Activated naive CD4-positive, alpha-beta T cell treated with anti-CD3 and anti-CD28 coated beads for 36 hours (primary cell): ENCODE measurements at regions not wholly inside any gene's neighbourhood (a gene's known extent, or its start where the extent isn't known, plus 50 kb on each side); places are given as distances from the start of the nearest gene placed in this dataset.

Source experiments
- CTCF ChIA-PET: fragments of 350-600 bp; sonication (Branson Sonifier 250); formaldehyde crosslinking; loops from one replicate; lab custom pipeline; 2021; ENCODE audit warnings: antibody characterized with exemption; lab: Charles Lee
- DNase-seq: peaks from one replicate; pipeline ENCODE4 v3.0.0-alpha.2; 2020
- H3K27ac Mint-ChIP-seq: one replicate; pipeline ENCODE4 v1.8.0; 2021; ENCODE audit warnings: mild to moderate bottlenecking, mixed read lengths
- H3K27me3 Mint-ChIP-seq: one replicate; pipeline ENCODE4 v1.8.0; 2021; ENCODE audit warnings: low read depth, mixed read lengths
- H3K36me3 Mint-ChIP-seq: one replicate; pipeline ENCODE4 v1.8.0; 2021; ENCODE audit warnings: low read depth, mixed read lengths
- H3K4me1 Mint-ChIP-seq: one replicate; pipeline ENCODE4 v1.8.0; 2021; ENCODE audit warnings: low read depth, mixed read lengths
- H3K4me3 Mint-ChIP-seq: one replicate; pipeline ENCODE4 v1.8.0; 2021; ENCODE audit warnings: mild to moderate bottlenecking, moderate library complexity, mixed read lengths
- H3K9me3 Mint-ChIP-seq: one replicate; pipeline ENCODE4 v1.8.0; 2021; ENCODE audit warnings: mixed read lengths
- intact Hi-C: fragments of 100-400 bp; cut with micrococcal nuclease; formaldehyde crosslinking; loops from one replicate; pipeline ENCODE4 v1.15.1; 2023

GRCh38 chr4:60814549-60814948 is 385.6 kb upstream of the ADGRL3 start:
- DNase-seq: no peak
- CTCF ChIA-PET: no interaction called here
- Mint-ChIP-seq H3K27me3 (no peaks in the 10 kb centered on the region), H3K4me1 (no peaks in the 10 kb centered on the region), H3K27ac (no peak overlapping the region), H3K4me3 (no peak overlapping the region), H3K36me3 (no peaks in the 10 kb centered on the region), H3K9me3 (peaks cover 5% of the 10 kb centered on the region)
- intact Hi-C loops: no loop called here

GRCh38 chr4:60817609-60818008 is 382.5 kb upstream of the ADGRL3 start:
- no peak overlapping the region for H3K27ac Mint-ChIP-seq
- no peak overlapping the region for H3K4me3 Mint-ChIP-seq
- no peak for DNase-seq
- no peaks in the 10 kb centered on the region for H3K27me3 Mint-ChIP-seq
- H3K36me3 Mint-ChIP-seq: no peaks in the 10 kb centered on the region
- intact Hi-C loops: no loop called here
- CTCF ChIA-PET: interaction anchor here (0.6 kb wide), 1 partner anchor 583 kb away, joined by 5 read pairs; no protein-coding TSS in a partner anchor
- no peaks in the 10 kb centered on the region for H3K4me1 Mint-ChIP-seq
- H3K9me3 Mint-ChIP-seq: peaks cover 5% of the 10 kb centered on the region

GRCh38 chr4:60822986-60823385 is 377.1 kb upstream of the ADGRL3 start:
- Mint-ChIP-seq H3K9me3 (peaks cover 4% of the 10 kb centered on the region), H3K27ac (no peak overlapping the region), H3K27me3 (no peaks in the 10 kb centered on the region), H3K36me3 (no peaks in the 10 kb centered on the region), H3K4me3 (no peak overlapping the region), H3K4me1 (no peaks in the 10 kb centered on the region)
- CTCF ChIA-PET: no interaction called here
- intact Hi-C loops: no loop called here
- no peak for DNase-seq

- Mint-ChIP-seq H3K4me3 (no peak overlapping the region), H3K4me1 (no peaks in the 10 kb centered on the region), H3K27me3 (no peaks in the 10 kb centered on the region), H3K9me3 (peaks cover 5% of the 10 kb centered on the region), H3K27ac (no peak overlapping the region), H3K36me3 (peaks cover 2% of the 10 kb centered on the region)
- intact Hi-C loops: no loop called here
- no peak for DNase-seq
- CTCF ChIA-PET: no interaction called here
These were observed 360.1 kb upstream of the ADGRL3 start for GRCh38 chr4:60840020-60840419.

GRCh38 chr4:60846678-60847077 is 353.4 kb upstream of the ADGRL3 start:
- Mint-ChIP-seq H3K27ac (no peak overlapping the region), H3K4me3 (no peak overlapping the region), H3K9me3 (peaks cover 12% of the 10 kb centered on the region), H3K4me1 (no peaks in the 10 kb centered on the region), H3K27me3 (no peaks in the 10 kb centered on the region), H3K36me3 (no peaks in the 10 kb centered on the region)
- DNase-seq: no peak
- intact Hi-C loops: no loop called here
- CTCF ChIA-PET: no interaction called here

GRCh38 chr4:60847614-60848013 is 352.5 kb upstream of the ADGRL3 start:
- CTCF ChIA-PET: no interaction called here
- no peak overlapping the region for H3K27ac Mint-ChIP-seq
- DNase-seq: no peak
- H3K9me3 Mint-ChIP-seq: peaks cover 15% of the 10 kb centered on the region
- H3K4me3 Mint-ChIP-seq: no peak overlapping the region
- intact Hi-C loops: no loop called here
- H3K4me1 Mint-ChIP-seq: no peaks in the 10 kb centered on the region
- H3K27me3 Mint-ChIP-seq: no peaks in the 10 kb centered on the region
- no peaks in the 10 kb centered on the region for H3K36me3 Mint-ChIP-seq

GRCh38 chr4:60857130-60857753 is 342.9 kb upstream of the ADGRL3 start:
- Mint-ChIP-seq H3K4me3 (no peak overlapping the region), H3K9me3 (peaks cover 16% of the 10 kb centered on the region), H3K36me3 (peaks cover 2% of the 10 kb centered on the region), H3K27me3 (no peaks in the 10 kb centered on the region), H3K4me1 (no peaks in the 10 kb centered on the region), H3K27ac (no peak overlapping the region)
- CTCF ChIA-PET: no interaction called here
- intact Hi-C loops: no loop called here
- DNase-seq: no peak

- Mint-ChIP-seq H3K4me1 (no peaks in the 10 kb centered on the region), H3K27me3 (no peaks in the 10 kb centered on the region), H3K27ac (no peak overlapping the region), H3K9me3 (peaks cover 12% of the 10 kb centered on the region), H3K36me3 (no peaks in the 10 kb centered on the region), H3K4me3 (no peak overlapping the region)
- intact Hi-C loops: no loop called here
- CTCF ChIA-PET: no interaction called here
- DNase-seq: no peak
These were observed 336.7 kb upstream of the ADGRL3 start for GRCh38 chr4:60863442-60863841.

GRCh38 chr4:60865273-60865672 is 334.9 kb upstream of the ADGRL3 start:
- CTCF ChIA-PET: no interaction called here
- no peaks in the 10 kb centered on the region for H3K36me3 Mint-ChIP-seq
- H3K4me1 Mint-ChIP-seq: no peaks in the 10 kb centered on the region
- no peak overlapping the region for H3K4me3 Mint-ChIP-seq
- no peak for DNase-seq
- intact Hi-C loops: no loop called here
- H3K27me3 Mint-ChIP-seq: no peaks in the 10 kb centered on the region
- H3K27ac Mint-ChIP-seq: no peak overlapping the region
- peaks cover 12% of the 10 kb centered on the region for H3K9me3 Mint-ChIP-seq

GRCh38 chr4:60868232-60868960 is 331.7 kb upstream of the ADGRL3 start:
- H3K9me3 Mint-ChIP-seq: peaks cover 7% of the 10 kb centered on the region
- intact Hi-C loops: no loop called here
- DNase-seq: no peak
- no peaks in the 10 kb centered on the region for H3K4me1 Mint-ChIP-seq
- CTCF ChIA-PET: no interaction called here
- H3K36me3 Mint-ChIP-seq: no peaks in the 10 kb centered on the region
- H3K27me3 Mint-ChIP-seq: no peaks in the 10 kb centered on the region
- H3K4me3 Mint-ChIP-seq: no peak overlapping the region
- H3K27ac Mint-ChIP-seq: no peak overlapping the region

GRCh38 chr4:60879135-60879701 is 320.9 kb upstream of the ADGRL3 start:
- Mint-ChIP-seq H3K4me1 (no peaks in the 10 kb centered on the region), H3K27ac (no peak overlapping the region), H3K27me3 (no peaks in the 10 kb centered on the region), H3K4me3 (no peak overlapping the region), H3K36me3 (no peaks in the 10 kb centered on the region), H3K9me3 (peaks cover 6% of the 10 kb centered on the region)
- intact Hi-C loops: no loop called here
- no peak for DNase-seq
- CTCF ChIA-PET: no interaction called here

- H3K4me3 Mint-ChIP-seq: no peak overlapping the region
- H3K36me3 Mint-ChIP-seq: no peaks in the 10 kb centered on the region
- no peak for DNase-seq
- intact Hi-C loops: no loop called here
- CTCF ChIA-PET: no interaction called here
- peaks cover 4% of the 10 kb centered on the region for H3K9me3 Mint-ChIP-seq
- H3K27ac Mint-ChIP-seq: no peak overlapping the region
- no peaks in the 10 kb centered on the region for H3K4me1 Mint-ChIP-seq
- no peaks in the 10 kb centered on the region for H3K27me3 Mint-ChIP-seq
These were observed 315.5 kb upstream of the ADGRL3 start for GRCh38 chr4:60884587-60884986.

GRCh38 chr4:60885011-60885410 is 315.1 kb upstream of the ADGRL3 start:
- Mint-ChIP-seq H3K9me3 (peaks cover 6% of the 10 kb centered on the region), H3K36me3 (no peaks in the 10 kb centered on the region), H3K27ac (no peak overlapping the region), H3K4me1 (no peaks in the 10 kb centered on the region), H3K27me3 (no peaks in the 10 kb centered on the region), H3K4me3 (no peak overlapping the region)
- CTCF ChIA-PET: no interaction called here
- intact Hi-C loops: no loop called here
- DNase-seq: no peak
